DOHH2 (cell line): ENCODE measurements at regions not wholly inside any gene's neighbourhood (a gene's known extent, or its start where the extent isn't known, plus 50 kb on each side); places are given as distances from the start of the nearest gene placed in this dataset.

ENCODE experiments used
- EZH2phosphoT487 ChIP-seq: fragments of 200-600 bp; sonication (generic); IDR thresholded peaks from 2 replicates; pipeline ENCODE4 v1.6.1; 2017; ENCODE audit warnings: borderline replicate concordance, mild to moderate bottlenecking, antibody characterized with exemption, low read length, moderate library complexity, mixed read lengths
- TF ChIP-seq, protein P1 (sequence below): fragments of 200-600 bp; sonication (generic); IDR thresholded peaks from one replicate; pipeline ENCODE4 v1.5.1; 2014; ENCODE audit warnings: antibody characterized with exemption, mild to moderate bottlenecking, low read depth, low read length; ENCODE audit not compliant: poor library complexity, severe bottlenecking

GRCh38 chr2:117492209-117492851 lies 322.2 kb upstream of the DDX18 start:
- TF ChIP-seq, protein P1, sequence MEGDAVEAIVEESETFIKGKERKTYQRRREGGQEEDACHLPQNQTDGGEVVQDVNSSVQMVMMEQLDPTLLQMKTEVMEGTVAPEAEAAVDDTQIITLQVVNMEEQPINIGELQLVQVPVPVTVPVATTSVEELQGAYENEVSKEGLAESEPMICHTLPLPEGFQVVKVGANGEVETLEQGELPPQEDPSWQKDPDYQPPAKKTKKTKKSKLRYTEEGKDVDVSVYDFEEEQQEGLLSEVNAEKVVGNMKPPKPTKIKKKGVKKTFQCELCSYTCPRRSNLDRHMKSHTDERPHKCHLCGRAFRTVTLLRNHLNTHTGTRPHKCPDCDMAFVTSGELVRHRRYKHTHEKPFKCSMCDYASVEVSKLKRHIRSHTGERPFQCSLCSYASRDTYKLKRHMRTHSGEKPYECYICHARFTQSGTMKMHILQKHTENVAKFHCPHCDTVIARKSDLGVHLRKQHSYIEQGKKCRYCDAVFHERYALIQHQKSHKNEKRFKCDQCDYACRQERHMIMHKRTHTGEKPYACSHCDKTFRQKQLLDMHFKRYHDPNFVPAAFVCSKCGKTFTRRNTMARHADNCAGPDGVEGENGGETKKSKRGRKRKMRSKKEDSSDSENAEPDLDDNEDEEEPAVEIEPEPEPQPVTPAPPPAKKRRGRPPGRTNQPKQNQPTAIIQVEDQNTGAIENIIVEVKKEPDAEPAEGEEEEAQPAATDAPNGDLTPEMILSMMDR = no peak
- no peak for TF ChIP-seq EZH2phosphoT487
